K562 (cell line): ENCODE measurements at regions not wholly inside any gene's neighbourhood (a gene's known extent, or its start where the extent isn't known, plus 50 kb on each side); places are given as distances from the start of the nearest gene placed in this dataset.
A peak's percentile ranks its signal among the peaks of the same experiment; 100 is the strongest.

Experiments
- BRCA1 ChIP-seq, 2 experiments: fragments of 450-650 bp in 1 of 2; sonication (generic) in 1 of 2; formaldehyde crosslinking in 1 of 2; IDR thresholded peaks; 2 replicates each; pipeline versions ENCODE4 v1.5.0 to v1.6.1; 2017 to 2020; ENCODE audit warnings: mild to moderate bottlenecking in 1 of 2, missing genetic modification reagents in 1 of 2
- CTBP1 ChIP-seq: fragments of 450-650 bp; IDR thresholded peaks from 2 replicates; pipeline ENCODE4 v1.6.1; 2016; ENCODE audit warnings: borderline replicate concordance
- GATA2 ChIP-seq: sonication (generic); formaldehyde crosslinking; IDR thresholded peaks from 2 replicates; pipeline ENCODE4 v1.4.0; 2020; ENCODE audit warnings: mild to moderate bottlenecking, missing genetic modification reagents
- GTF2A2 ChIP-seq: IDR thresholded peaks from 2 replicates; pipeline ENCODE4 v1.6.1; 2016; ENCODE audit warnings: mild to moderate bottlenecking, missing genetic modification characterization, missing compliant biosample characterization
- HDGF ChIP-seq: fragments of 450-650 bp; IDR thresholded peaks from 2 replicates; pipeline ENCODE4 v1.6.1; 2016
- HMGN3 ChIP-seq: IDR thresholded peaks from 2 replicates; pipeline ENCODE4 v1.6.1; 2011; ENCODE audit warnings: borderline replicate concordance, low read depth, mild to moderate bottlenecking, mixed read lengths, low read length; ENCODE audit not compliant: insufficient read length; ENCODE audit errors: extremely low read depth
- IFI16 ChIP-seq: fragments of 250-450 bp; sonication (Bioruptor Pico); IDR thresholded peaks from 2 replicates; pipeline ENCODE4 v2.1.2; 2022; ENCODE audit warnings: mild to moderate bottlenecking, inconsistent platforms
- KHSRP ChIP-seq: fragments of 450-650 bp; IDR thresholded peaks from 2 replicates; pipeline ENCODE4 v1.6.1; 2017
- NRF1 ChIP-seq, 2 experiments: fragments of 450-650 bp; IDR thresholded peaks in 1 of 2; conservative IDR thresholded peaks in 1 of 2; 2 replicates each; pipeline ENCODE4 v1.6.1; 2014; ENCODE audit warnings: mild to moderate bottlenecking in 2 of 2
- PML ChIP-seq: IDR thresholded peaks from 2 replicates; pipeline ENCODE4 v1.6.1; 2012; ENCODE audit warnings: low read length, inconsistent platforms
- RBM14 ChIP-seq: fragments of 200-400 bp; formaldehyde crosslinking; IDR thresholded peaks from 2 replicates; pipeline ENCODE4 v1.6.1; 2018; ENCODE audit warnings: low read depth, mild to moderate bottlenecking, low read length, moderate library complexity, borderline replicate concordance; ENCODE audit not compliant: insufficient read depth
- SIX5 ChIP-seq, 2 experiments: IDR thresholded peaks; 2 replicates each; pipeline ENCODE4 v1.6.1; 2011; ENCODE audit warnings: low read length in 2 of 2, borderline replicate concordance in 1 of 2, low read depth in 1 of 2, mild to moderate bottlenecking in 1 of 2, moderate library complexity in 1 of 2; ENCODE audit not compliant: insufficient read depth in 1 of 2
- SOX6 ChIP-seq: fragments of 450-650 bp; IDR thresholded peaks from 2 replicates; pipeline ENCODE4 v1.6.1; 2014; ENCODE audit warnings: mild to moderate bottlenecking
- SP1 ChIP-seq: sonication (generic); formaldehyde crosslinking; IDR thresholded peaks from 2 replicates; pipeline ENCODE4 v1.8.1; 2022; ENCODE audit warnings: mild to moderate bottlenecking, missing genetic modification reagents
- SP2 ChIP-seq: IDR thresholded peaks from 2 replicates; pipeline ENCODE4 v1.6.1; 2011; ENCODE audit warnings: mild to moderate bottlenecking, low read depth, low read length, moderate library complexity; ENCODE audit not compliant: poor library complexity, severe bottlenecking; ENCODE audit errors: extremely low read depth
- SREBF1 ChIP-seq: fragments of 150-350 bp; IDR thresholded peaks from 2 replicates; pipeline ENCODE4 v1.6.1; 2014; ENCODE audit warnings: antibody characterized with exemption, low read depth, low read length, borderline replicate concordance
- SRSF7 ChIP-seq: fragments of 200-400 bp; formaldehyde crosslinking; optimal IDR thresholded peaks from 2 replicates; pipeline ENCODE3; 2017; ENCODE audit warnings: mild to moderate bottlenecking, low read depth, low read length
- TBL1XR1 ChIP-seq, 2 experiments: IDR thresholded peaks; 2 replicates each; pipeline ENCODE4 v1.6.1; 2012; ENCODE audit warnings: improper control_type of control experiment in 2 of 2, low read length in 2 of 2, mild to moderate bottlenecking in 1 of 2
- TEAD1 ChIP-seq, 2 experiments: fragments of 450-650 bp in 1 of 2; sonication (generic) in 1 of 2; formaldehyde crosslinking; IDR thresholded peaks; 2 replicates each; pipeline versions ENCODE4 v1.4.0 to v1.8.0; 2020 to 2022; ENCODE audit warnings: mild to moderate bottlenecking in 2 of 2, missing genetic modification reagents in 1 of 2
- TSC22D4 ChIP-seq: fragments of 450-650 bp; IDR thresholded peaks from 2 replicates; pipeline ENCODE4 v1.6.1; 2016; ENCODE audit warnings: missing genetic modification characterization, missing biosample characterization, control low read depth
- ZNF23 ChIP-seq: fragments of 250-450 bp; sonication (Bioruptor Pico); IDR thresholded peaks from 2 replicates; pipeline ENCODE4 v1.4.0; 2020; ENCODE audit warnings: mild to moderate bottlenecking
- ZNF324 ChIP-seq: fragments of 250-450 bp; sonication (Bioruptor Pico); IDR thresholded peaks from 2 replicates; pipeline ENCODE4 v1.4.0; 2020; ENCODE audit warnings: mild to moderate bottlenecking
- ZNF707 ChIP-seq: fragments of 250-450 bp; sonication (Bioruptor Pico); conservative IDR thresholded peaks from 2 replicates; pipeline ENCODE4 v1.8.0; 2022; ENCODE audit warnings: inconsistent platforms, mild to moderate bottlenecking, moderate library complexity
- TF ChIP-seq, protein P1 (sequence below): fragments of 450-650 bp; IDR thresholded peaks from 2 replicates; pipeline ENCODE4 v1.6.1; 2016; ENCODE audit warnings: antibody characterized with exemption
- TF ChIP-seq, protein P2 (sequence below): fragments of 200-800 bp; sonication (Bioruptor generic); IDR thresholded peaks from 2 replicates; pipeline ENCODE4 v1.6.1; 2017; ENCODE audit warnings: missing genetic modification characterization, missing compliant biosample characterization
- TF ChIP-seq, protein P3 (sequence below): fragments of 450-650 bp; IDR thresholded peaks from 2 replicates; pipeline ENCODE4 v1.6.1; 2017; ENCODE audit warnings: mild to moderate bottlenecking, moderate library complexity

DNA sequence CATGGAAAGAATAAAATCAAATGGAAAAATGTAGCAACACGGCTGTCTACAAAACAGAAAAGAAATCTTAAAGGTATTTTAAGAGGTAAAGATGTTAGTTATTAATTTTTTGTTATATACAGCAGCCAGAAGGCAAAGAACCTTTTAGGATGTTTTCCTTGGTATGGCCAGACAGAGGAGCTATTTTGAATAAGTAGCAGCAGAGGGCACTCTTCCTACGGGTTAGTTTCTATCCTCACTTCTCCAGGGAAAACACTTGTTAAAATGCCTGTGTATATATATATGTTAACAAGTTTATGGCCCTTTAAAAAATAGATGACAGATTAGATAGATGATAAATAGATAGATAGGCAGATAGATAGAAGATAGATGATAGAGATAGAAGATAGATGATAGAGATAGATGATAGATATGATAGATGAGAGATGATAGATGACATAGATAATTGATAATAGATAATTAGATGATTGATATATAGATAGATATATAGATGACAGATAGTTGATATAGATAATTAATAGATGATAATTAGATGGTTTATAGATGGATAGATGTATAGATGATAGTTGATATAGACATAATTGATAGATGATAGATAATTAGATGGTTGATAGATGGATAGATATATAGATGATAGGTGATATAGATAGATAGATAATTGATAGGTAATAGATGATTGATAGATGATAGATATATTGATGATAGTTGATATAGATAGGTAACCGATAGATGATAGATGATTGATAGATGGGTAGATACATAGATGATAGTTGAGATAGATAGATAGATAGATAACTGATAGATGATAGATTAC lies 57.8 kb upstream of the WIPF3 start (continued):
- no peak for TF ChIP-seq SIX5 (IDR thresholded peaks at IDR 0.05; ENCODE audit: borderline replicate concordance in 1 of 2, insufficient read depth in 1 of 2, low read depth in 1 of 2, low read length in 2 of 2)
- TF ChIP-seq ZNF707 (CRISPR knock-in tag): no peak
- TF ChIP-seq SP2: no peak
- no peak for TF ChIP-seq KHSRP
- no peak for TF ChIP-seq SRSF7
- TF ChIP-seq TBL1XR1 (IDR thresholded peaks at IDR 0.05; ENCODE audit: low read length in 2 of 2): no peak
- no peak for TF ChIP-seq HDGF
- TF ChIP-seq, protein P1, sequence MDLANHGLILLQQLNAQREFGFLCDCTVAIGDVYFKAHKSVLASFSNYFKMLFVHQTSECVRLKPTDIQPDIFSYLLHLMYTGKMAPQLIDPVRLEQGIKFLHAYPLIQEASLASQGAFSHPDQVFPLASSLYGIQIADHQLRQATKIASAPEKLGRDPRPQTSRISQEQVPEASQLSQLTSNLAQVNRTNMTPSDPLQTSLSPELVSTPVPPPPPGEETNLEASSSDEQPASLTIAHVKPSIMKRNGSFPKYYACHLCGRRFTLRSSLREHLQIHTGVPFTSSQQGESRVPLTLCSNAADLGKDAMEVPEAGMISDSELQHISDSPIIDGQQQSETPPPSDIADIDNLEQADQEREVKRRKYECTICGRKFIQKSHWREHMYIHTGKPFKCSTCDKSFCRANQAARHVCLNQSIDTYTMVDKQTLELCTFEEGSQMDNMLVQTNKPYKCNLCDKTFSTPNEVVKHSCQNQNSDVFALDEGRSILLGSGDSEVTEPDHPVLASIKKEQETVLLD: peak; percentile 94
- no peak for TF ChIP-seq NRF1 (conservative IDR thresholded peaks at IDR 0.05 in 1 of 2, IDR thresholded peaks at IDR 0.05 in 1 of 2)
- TF ChIP-seq, protein P2, sequence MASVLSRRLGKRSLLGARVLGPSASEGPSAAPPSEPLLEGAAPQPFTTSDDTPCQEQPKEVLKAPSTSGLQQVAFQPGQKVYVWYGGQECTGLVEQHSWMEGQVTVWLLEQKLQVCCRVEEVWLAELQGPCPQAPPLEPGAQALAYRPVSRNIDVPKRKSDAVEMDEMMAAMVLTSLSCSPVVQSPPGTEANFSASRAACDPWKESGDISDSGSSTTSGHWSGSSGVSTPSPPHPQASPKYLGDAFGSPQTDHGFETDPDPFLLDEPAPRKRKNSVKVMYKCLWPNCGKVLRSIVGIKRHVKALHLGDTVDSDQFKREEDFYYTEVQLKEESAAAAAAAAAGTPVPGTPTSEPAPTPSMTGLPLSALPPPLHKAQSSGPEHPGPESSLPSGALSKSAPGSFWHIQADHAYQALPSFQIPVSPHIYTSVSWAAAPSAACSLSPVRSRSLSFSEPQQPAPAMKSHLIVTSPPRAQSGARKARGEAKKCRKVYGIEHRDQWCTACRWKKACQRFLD (CRISPR knock-in tag): no peak
- no peak for TF ChIP-seq TEAD1 (CRISPR knock-in tag; IDR thresholded peaks at IDR 0.05)
- TF ChIP-seq, protein P3, sequence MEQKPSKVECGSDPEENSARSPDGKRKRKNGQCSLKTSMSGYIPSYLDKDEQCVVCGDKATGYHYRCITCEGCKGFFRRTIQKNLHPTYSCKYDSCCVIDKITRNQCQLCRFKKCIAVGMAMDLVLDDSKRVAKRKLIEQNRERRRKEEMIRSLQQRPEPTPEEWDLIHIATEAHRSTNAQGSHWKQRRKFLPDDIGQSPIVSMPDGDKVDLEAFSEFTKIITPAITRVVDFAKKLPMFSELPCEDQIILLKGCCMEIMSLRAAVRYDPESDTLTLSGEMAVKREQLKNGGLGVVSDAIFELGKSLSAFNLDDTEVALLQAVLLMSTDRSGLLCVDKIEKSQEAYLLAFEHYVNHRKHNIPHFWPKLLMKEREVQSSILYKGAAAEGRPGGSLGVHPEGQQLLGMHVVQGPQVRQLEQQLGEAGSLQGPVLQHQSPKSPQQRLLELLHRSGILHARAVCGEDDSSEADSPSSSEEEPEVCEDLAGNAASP: no peak
- no peak for TF ChIP-seq RBM14
- no peak for TF ChIP-seq SOX6
- TF ChIP-seq PML: no peak
- no peak for TF ChIP-seq HMGN3
- TF ChIP-seq ZNF324: no peak
- no peak for TF ChIP-seq GTF2A2 (tag)
- no peak for TF ChIP-seq SREBF1
- no peak for TF ChIP-seq SP1 (CRISPR knock-in tag)
- no peak for TF ChIP-seq IFI16 (CRISPR knock-in tag)
- no peak; the same call in 1 of the 2 replicates for TF ChIP-seq BRCA1 (IDR thresholded peaks at IDR 0.05)
- TF ChIP-seq BRCA1 (CRISPR knock-in tag; IDR thresholded peaks at IDR 0.05): no peak
- no peak for TF ChIP-seq CTBP1
- no peak for TF ChIP-seq TSC22D4 (tag)
- TF ChIP-seq GATA2 (CRISPR knock-in tag): peak; percentile 42; the same call in 1 of the 2 replicates
- TF ChIP-seq ZNF23 (CRISPR knock-in tag): no peak
